IPS DF 6.9 (cell line): ENCODE measurements at regions not wholly inside any gene's neighbourhood (a gene's known extent, or its start where the extent isn't known, plus 50 kb on each side); places are given as distances from the start of the nearest gene placed in this dataset.

Experiments used
- DNase-seq: peaks from one replicate; pipeline ENCODE4 v3.0.0-alpha.2; 2013; ENCODE audit warnings: low read depth, low spot score
- H3K27ac ChIP-seq: one replicate; pipeline ENCODE4 v1.5.1; 2013; ENCODE audit warnings: low read length, control low read depth
- H3K27me3 ChIP-seq: 2 replicates; pipeline ENCODE4 v1.6.1; 2013; ENCODE audit warnings: mild to moderate bottlenecking, low read length; ENCODE audit not compliant: control insufficient read depth, insufficient read depth
- H3K36me3 ChIP-seq: 2 replicates; pipeline ENCODE4 v1.6.1; 2013; ENCODE audit warnings: low read length; ENCODE audit not compliant: control insufficient read depth, insufficient read depth
- H3K4me1 ChIP-seq: 2 replicates; pipeline ENCODE4 v1.6.1; 2013; ENCODE audit warnings: low read length; ENCODE audit not compliant: control insufficient read depth, insufficient read depth
- H3K4me3 ChIP-seq: 2 replicates; pipeline ENCODE4 v1.5.1; 2013; ENCODE audit warnings: mild to moderate bottlenecking, low read length
- H3K9me3 ChIP-seq: 2 replicates; pipeline ENCODE4 v1.6.1; 2013; ENCODE audit warnings: low read length, inconsistent platforms; ENCODE audit not compliant: control insufficient read depth, insufficient read depth
- WGBS: extraction: QIAGEN DNeasy Blood & Tissue Kit; methylation state at CpG from one replicate; pipeline ENCODE4 v1.1.7; 2013; ENCODE audit warnings: mixed read lengths, missing lambda C conversion rate; ENCODE audit not compliant: insufficient read length, insufficient coverage; 5-methylcytosine and 5-hydroxymethylcytosine counted together

GRCh38 chr2:204486321-204486720, 59.0 kb upstream of the PARD3B start:
- no peak overlapping the region for H3K4me3 ChIP-seq
- no peaks in the 10 kb centered on the region for H3K4me1 ChIP-seq
- no peaks in the 10 kb centered on the region for H3K9me3 ChIP-seq
- no peak overlapping the region for H3K27ac ChIP-seq
- no peaks in the 10 kb centered on the region for H3K36me3 ChIP-seq
- no peaks in the 10 kb centered on the region for H3K27me3 ChIP-seq
- no peak for DNase-seq
- no CpG with 5 or more reads among the region's 3 CpGs for WGBS

- no peak for DNase-seq
- H3K27ac ChIP-seq, result no peak overlapping the region
- H3K27me3 ChIP-seq, result no peaks in the 10 kb centered on the region
- no peaks in the 10 kb centered on the region for H3K4me1 ChIP-seq
- no peaks in the 10 kb centered on the region for H3K36me3 ChIP-seq
- no peak overlapping the region for H3K4me3 ChIP-seq
- no CpG with 5 or more reads among the region's 2 CpGs for WGBS
- no peaks in the 10 kb centered on the region for H3K9me3 ChIP-seq
These were observed 58.5 kb upstream of the PARD3B start for GRCh38 chr2:204486805-204487204.

DNA sequence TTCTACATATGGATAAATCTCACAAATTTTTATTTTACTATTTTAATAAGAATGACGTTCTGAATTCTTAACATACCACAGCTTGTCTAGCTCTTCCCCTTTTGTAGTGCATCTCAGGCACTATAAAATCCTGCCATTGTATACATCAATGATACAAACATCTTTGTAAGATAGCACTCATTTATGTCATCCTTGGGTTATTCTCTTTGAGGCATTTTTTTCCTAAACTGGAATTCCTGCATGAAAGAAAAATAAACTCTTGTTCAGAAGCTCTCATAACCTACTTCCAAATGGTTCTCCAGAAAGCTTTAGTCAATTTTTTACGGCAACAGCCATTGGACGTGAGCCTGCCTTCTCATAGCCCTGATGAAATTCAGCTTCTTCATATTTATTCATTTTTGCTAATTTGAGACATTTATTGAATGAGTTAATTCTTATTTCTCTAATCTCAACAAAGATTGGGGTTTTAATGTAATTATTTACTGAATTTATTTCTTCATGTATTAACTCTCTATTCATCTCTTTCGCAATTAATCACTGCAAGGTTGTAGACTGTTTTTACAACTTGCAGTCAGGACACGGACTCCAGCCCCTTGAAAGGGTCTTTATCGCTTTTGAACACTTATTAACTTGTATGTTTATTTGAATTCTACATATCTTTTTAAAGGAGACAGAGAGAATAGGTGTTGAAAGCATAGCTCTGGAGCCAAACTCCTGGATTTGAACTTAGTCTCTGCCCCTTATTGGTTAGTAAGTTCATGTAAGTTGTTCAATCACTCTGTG, 57.6 kb upstream of the PARD3B start:
- H3K9me3 ChIP-seq, result no peaks in the 10 kb centered on the region

DNA sequence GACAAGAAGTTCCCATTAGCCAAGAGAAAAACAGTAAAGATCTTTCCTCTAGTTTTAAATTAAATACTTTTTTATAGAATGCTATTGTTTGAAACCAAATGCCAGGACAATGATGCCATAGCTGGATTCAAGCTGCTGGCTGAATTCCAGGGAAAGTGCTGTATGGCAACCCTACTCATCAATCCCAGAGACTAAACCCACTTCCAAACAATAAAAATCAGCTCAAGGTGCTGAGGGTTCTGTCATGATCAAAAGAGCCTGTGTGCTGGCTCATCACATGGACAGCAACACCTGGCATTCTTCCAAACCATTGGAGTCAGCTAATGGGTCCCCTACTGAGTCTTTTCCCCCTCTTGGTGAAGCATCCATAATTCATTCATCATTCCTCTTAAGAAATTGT, 53.7 kb upstream of the PARD3B start:
- Histone ChIP-seq H3K4me3 (no peak overlapping the region), H3K36me3 (no peaks in the 10 kb centered on the region), H3K9me3 (no peaks in the 10 kb centered on the region), H3K27me3 (no peaks in the 10 kb centered on the region), H3K27ac (no peak overlapping the region), H3K4me1 (no peaks in the 10 kb centered on the region)
- no peak for DNase-seq

More for the DNA sequence above, 57.6 kb upstream of the PARD3B start:
- H3K36me3 ChIP-seq, result no peaks in the 10 kb centered on the region
- no peak overlapping the region for H3K4me3 ChIP-seq
- WGBS, result no CpG with 5 or more reads among the region's 6 CpGs
- no peaks in the 10 kb centered on the region for H3K27me3 ChIP-seq
- H3K27ac ChIP-seq, result no peak overlapping the region
- no peak for DNase-seq
- no peaks in the 10 kb centered on the region for H3K4me1 ChIP-seq

DNA sequence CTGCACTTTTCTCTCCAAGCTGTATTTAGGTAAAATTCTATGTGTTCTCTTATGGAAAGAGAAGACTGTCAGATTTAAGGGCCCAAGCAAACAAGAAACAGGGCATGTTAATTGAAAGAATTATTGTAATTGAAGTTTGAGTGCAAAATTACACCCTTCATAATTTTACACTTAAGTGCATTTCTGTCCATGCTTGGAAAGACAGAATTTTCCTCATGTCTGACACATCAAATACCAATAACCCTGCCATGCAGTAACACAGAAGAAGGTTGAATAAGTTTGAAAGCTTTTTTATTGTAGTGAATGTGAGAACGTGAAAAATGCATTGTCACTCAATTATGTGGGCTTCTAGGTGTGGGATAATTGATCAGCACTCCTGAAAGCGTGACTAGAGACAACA, 52.9 kb upstream of the PARD3B start:
- no peak for DNase-seq
- no CpG with 5 or more reads among the region's 2 CpGs for WGBS

GRCh38 chr2:204494681-204495080, 50.6 kb upstream of the PARD3B start:
- H3K9me3 ChIP-seq, result no peaks in the 10 kb centered on the region
- no CpG with 5 or more reads among the region's 3 CpGs for WGBS

More for the DNA sequence above, 52.9 kb upstream of the PARD3B start:
- H3K9me3 ChIP-seq, result no peaks in the 10 kb centered on the region
- H3K4me3 ChIP-seq, result no peak overlapping the region
- H3K4me1 ChIP-seq, result peaks cover 2% of the 10 kb centered on the region; the same call in 1 of the 2 replicates
- H3K27me3 ChIP-seq, result no peaks in the 10 kb centered on the region
- H3K36me3 ChIP-seq, result no peaks in the 10 kb centered on the region
- H3K27ac ChIP-seq, result no peak overlapping the region

DNA sequence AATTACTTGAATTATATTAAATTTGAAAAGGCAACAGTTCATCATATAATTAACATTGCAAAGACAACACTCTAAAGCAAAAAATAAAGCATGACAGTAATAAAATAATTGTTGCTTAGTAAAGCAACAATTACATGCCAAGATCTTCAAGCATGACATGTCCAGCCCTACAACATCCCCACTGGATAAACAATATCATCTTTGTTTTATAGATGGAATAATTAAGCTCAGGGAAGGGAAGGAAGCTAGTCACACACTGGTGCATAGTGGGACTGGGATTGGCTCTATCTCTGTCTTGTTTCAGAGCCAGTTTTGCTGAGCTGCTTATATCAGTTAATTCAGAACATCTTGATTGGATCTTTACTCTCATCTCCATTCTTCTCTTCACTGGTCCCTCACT, 49.9 kb upstream of the PARD3B start:
- H3K4me3 ChIP-seq, result no peak overlapping the region
- no peaks in the 10 kb centered on the region for H3K36me3 ChIP-seq
- peaks cover 2% of the 10 kb centered on the region; the same call in 1 of the 2 replicates for H3K4me1 ChIP-seq
- no peak for DNase-seq
- no peaks in the 10 kb centered on the region for H3K27me3 ChIP-seq
- no peak overlapping the region for H3K27ac ChIP-seq
- H3K9me3 ChIP-seq, result no peaks in the 10 kb centered on the region

More at GRCh38 chr2:204494681-204495080, 50.6 kb upstream of the PARD3B start:
- Histone ChIP-seq H3K36me3 (no peaks in the 10 kb centered on the region), H3K4me1 (peaks cover 2% of the 10 kb centered on the region; the same call in 1 of the 2 replicates), H3K27ac (no peak overlapping the region), H3K4me3 (no peak overlapping the region), H3K27me3 (no peaks in the 10 kb centered on the region)
- no peak for DNase-seq
